H1 (cell line): ENCODE measurements at regions not wholly inside any gene's neighbourhood (a gene's known extent, or its start where the extent isn't known, plus 50 kb on each side); places are given as distances from the start of the nearest gene placed in this dataset.

ENCODE experiments used
- CTCF ChIA-PET: fragments of 300-600 bp; sonication (Branson Sonifier 250); formaldehyde crosslinking; loops from one replicate; lab custom pipeline; 2021; ENCODE audit not compliant: partially characterized antibody; lab: Charles Lee
- POLR2A ChIA-PET: fragments of 300-600 bp; sonication (Branson Sonifier 250); formaldehyde crosslinking; loops from one replicate; lab custom pipeline; 2021; ENCODE audit warnings: inconsistent platforms; ENCODE audit not compliant: partially characterized antibody; lab: Charles Lee
- DNase-seq, 2 experiments: peaks; one replicate each; pipeline versions ENCODE4 v3.0.0 to v3.0.0-alpha.2; 2010 to 2022; ENCODE audit warnings: low spot score in 2 of 2, low read depth in 1 of 2, mixed read lengths in 1 of 2
- FAIRE-seq: peaks from 2 replicates; lab custom pipeline; 2011; peaks lifted over from hg19 to GRCh38; lab: Jason Lieb, UNC
- H2AFZ ChIP-seq: 2 replicates; pipeline ENCODE4 v1.8.1; 2012; ENCODE audit warnings: low read length, inconsistent platforms
- H2AK5ac ChIP-seq: 2 replicates; pipeline ENCODE4 v1.6.1; 2013; ENCODE audit warnings: low read depth, low read length
- H2BK120ac ChIP-seq: replicated peaks from 2 replicates; pipeline ENCODE3; 2013; ENCODE audit warnings: low read depth, low read length, inconsistent platforms
- H2BK12ac ChIP-seq: 2 replicates; pipeline ENCODE4 v1.6.1; 2013; ENCODE audit warnings: low read depth, low read length
- H2BK15ac ChIP-seq: 2 replicates; pipeline ENCODE4 v1.6.1; 2013; ENCODE audit warnings: low read length
- H2BK20ac ChIP-seq: 2 replicates; pipeline ENCODE4 v1.6.1; 2013; ENCODE audit warnings: low read length
- H2BK5ac ChIP-seq: 2 replicates; pipeline ENCODE4 v1.6.1; 2013; ENCODE audit warnings: low read depth, low read length
- H3K14ac ChIP-seq: 2 replicates; pipeline ENCODE4 v1.6.1; 2013; ENCODE audit warnings: inconsistent platforms; ENCODE audit not compliant: insufficient read length
- H3K18ac ChIP-seq: 2 replicates; pipeline ENCODE4 v1.6.1; 2013; ENCODE audit warnings: low read length; ENCODE audit errors: extremely low read depth
- H3K23ac ChIP-seq: 2 replicates; pipeline ENCODE4 v1.6.1; 2013; ENCODE audit warnings: inconsistent platforms; ENCODE audit not compliant: insufficient read length
- H3K23me2 ChIP-seq: 2 replicates; pipeline ENCODE4 v1.6.1; 2013; ENCODE audit warnings: low read depth, low read length
- H3K27ac ChIP-seq: 2 replicates; pipeline ENCODE4 v1.6.1; 2011; ENCODE audit warnings: low read depth, low read length, inconsistent platforms
- H3K27me3 ChIP-seq, 4 experiments: replicated peaks in 1 of 4; 1 replicate in 1 of 4; 2 replicates in 3 of 4; pipeline versions ENCODE4 v1.6.1 to v1.8.1; 2011 to 2013; ENCODE audit warnings: low read length in 3 of 4, mild to moderate bottlenecking in 3 of 4, inconsistent platforms in 2 of 4, mixed read lengths in 2 of 4, moderate library complexity in 1 of 4; ENCODE audit not compliant: control insufficient read depth in 3 of 4, insufficient read depth in 3 of 4; ENCODE audit errors: extremely low read depth in 1 of 4
- H3K36me3 ChIP-seq, 4 experiments: 2 replicates each; pipeline versions ENCODE4 v1.6.1 to v1.8.1; 2011 to 2013; ENCODE audit warnings: mild to moderate bottlenecking in 4 of 4, low read length in 3 of 4, moderate library complexity in 2 of 4, control low read depth in 1 of 4, inconsistent platforms in 1 of 4; ENCODE audit not compliant: insufficient read depth in 4 of 4, control insufficient read depth in 2 of 4
- H3K4ac ChIP-seq: replicated peaks from 2 replicates; pipeline ENCODE3; 2013; ENCODE audit warnings: low read length, low read depth, mixed read lengths, inconsistent platforms; ENCODE audit not compliant: insufficient read length
- H3K4me1 ChIP-seq, 4 experiments: replicated peaks in 1 of 4; 1 replicate in 1 of 4; 2 replicates in 3 of 4; pipeline versions ENCODE4 v1.6.1 to v1.8.1; 2011 to 2013; ENCODE audit warnings: low read length in 3 of 4, inconsistent platforms in 2 of 4, mixed read lengths in 1 of 4; ENCODE audit not compliant: insufficient read depth in 4 of 4, control insufficient read depth in 3 of 4
- H3K4me2 ChIP-seq, 2 experiments: 2 replicates each; pipeline versions ENCODE4 v1.6.1 to v1.8.1; 2011 to 2013; ENCODE audit warnings: low read depth in 2 of 2, low read length in 2 of 2, control low read depth in 1 of 2, inconsistent platforms in 1 of 2, mild to moderate bottlenecking in 1 of 2; ENCODE audit not compliant: insufficient read depth in 1 of 2
- H3K4me3 ChIP-seq, 4 experiments: fragments of 200-600, 300-600 bp in 1 of 4; sonication (generic), shearing (Covaris generic), sonication (Bioruptor Twin) in 1 of 4; 2 replicates each; pipeline versions ENCODE4 v1.5.1 to v1.8.1; 2011 to 2016; ENCODE audit warnings: low read length in 4 of 4, low read depth in 3 of 4, control low read depth in 2 of 4, inconsistent platforms in 2 of 4, mild to moderate bottlenecking in 2 of 4, mixed read lengths in 1 of 4, moderate library complexity in 1 of 4; ENCODE audit not compliant: insufficient read depth in 2 of 4; ENCODE audit errors: extremely low read depth in 1 of 4
- H3K56ac ChIP-seq: replicated peaks from 2 replicates; pipeline ENCODE3; 2013; ENCODE audit warnings: low read depth, mild to moderate bottlenecking, mixed read lengths, low read length, inconsistent platforms; ENCODE audit not compliant: insufficient read length
- H3K79me1 ChIP-seq: 2 replicates; pipeline ENCODE4 v1.6.1; 2013; ENCODE audit warnings: low read depth, low read length, control low read depth
- H3K79me2 ChIP-seq, 2 experiments: 2 replicates each; pipeline versions ENCODE4 v1.6.1 to v1.8.1; 2012 to 2013; ENCODE audit warnings: low read length in 2 of 2, mild to moderate bottlenecking in 2 of 2, inconsistent platforms in 1 of 2; ENCODE audit not compliant: insufficient read depth in 2 of 2, control insufficient read depth in 1 of 2
- H3K9ac ChIP-seq, 4 experiments: replicated peaks in 1 of 4; 1 replicate in 1 of 4; 2 replicates in 3 of 4; pipeline versions ENCODE4 v1.6.1 to v1.8.1; 2011 to 2013; ENCODE audit warnings: low read depth in 3 of 4, low read length in 3 of 4, control low read depth in 2 of 4, mild to moderate bottlenecking in 2 of 4, moderate library complexity in 2 of 4, inconsistent platforms in 1 of 4; ENCODE audit errors: extremely low read depth in 1 of 4
- H3K9me3 ChIP-seq, 2 experiments: 2 replicates each; pipeline versions ENCODE4 v1.6.1 to v1.8.1; 2012 to 2013; ENCODE audit warnings: mild to moderate bottlenecking in 2 of 2, moderate library complexity in 2 of 2, control low read depth in 1 of 2, inconsistent platforms in 1 of 2, low read depth in 1 of 2, low read length in 1 of 2, mixed read lengths in 1 of 2; ENCODE audit not compliant: insufficient read depth in 2 of 2
- H4K20me1 ChIP-seq, 2 experiments: replicated peaks in 1 of 2; 2 replicates each; pipeline versions ENCODE3 to v1.8.1; 2011 to 2013; ENCODE audit warnings: inconsistent platforms in 2 of 2, low read length in 2 of 2, mild to moderate bottlenecking in 1 of 2; ENCODE audit not compliant: insufficient read depth in 2 of 2, control insufficient read depth in 1 of 2
- H4K5ac ChIP-seq: 2 replicates; pipeline ENCODE4 v1.6.1; 2013; ENCODE audit warnings: low read length, low read depth, mixed read lengths, inconsistent platforms; ENCODE audit not compliant: insufficient read length
- H4K8ac ChIP-seq: 2 replicates; pipeline ENCODE4 v1.8.0; 2013; ENCODE audit warnings: mild to moderate bottlenecking, moderate library complexity, low read length, inconsistent platforms; ENCODE audit not compliant: insufficient read depth; ENCODE audit errors: extremely low read depth
- H4K91ac ChIP-seq: replicated peaks from 2 replicates; pipeline ENCODE3; 2013; ENCODE audit warnings: low read length, mixed read lengths, inconsistent platforms; ENCODE audit not compliant: insufficient read length
- BCL11A ChIP-seq, 2 experiments: IDR thresholded peaks; one replicate each; pipeline ENCODE4 v1.6.1; 2011; ENCODE audit warnings: low read depth in 2 of 2, low read length in 2 of 2, mild to moderate bottlenecking in 2 of 2
- BRCA1 ChIP-seq: IDR thresholded peaks from 2 replicates; pipeline ENCODE4 v1.6.1; 2012; ENCODE audit warnings: low read depth, low read length, improper control_type of control experiment
- CEBPB ChIP-seq: IDR thresholded peaks from 2 replicates; pipeline ENCODE4 v1.6.1; 2012; ENCODE audit warnings: low read depth, low read length
- GTF2F1 ChIP-seq: IDR thresholded peaks from 2 replicates; pipeline ENCODE4 v1.6.1; 2012; ENCODE audit warnings: low read depth, low read length, improper control_type of control experiment, borderline replicate concordance
- JUND ChIP-seq: IDR thresholded peaks from 2 replicates; pipeline ENCODE4 v1.6.1; 2011; ENCODE audit warnings: mild to moderate bottlenecking, improper control_type of control experiment, low read length
- POU5F1 ChIP-seq: IDR thresholded peaks from 2 replicates; pipeline ENCODE4 v1.6.1; 2011; ENCODE audit warnings: low read depth, mild to moderate bottlenecking, low read length, moderate library complexity
- WGBS, 2 experiments: shearing (Covaris generic) in 1 of 2; methylation state at CpG; one replicate each; pipeline versions ENCODE4 v1.1.6 to v1.1.7; 2013 to 2015; ENCODE audit warnings: low lambda C conversion rate in 2 of 2, mixed read lengths in 2 of 2, inconsistent platforms in 1 of 2, low coverage in 1 of 2, missing lambda C conversion rate in 1 of 2; ENCODE audit not compliant: insufficient replicate concordance in 2 of 2, insufficient coverage in 1 of 2, insufficient read length in 1 of 2; ENCODE audit errors: extremely low coverage in 1 of 2, missing lambda C conversion rate in 1 of 2; 5-methylcytosine and 5-hydroxymethylcytosine counted together
- TF ChIP-seq, protein P1 (sequence below): IDR thresholded peaks from 2 replicates; pipeline ENCODE4 v1.6.1; 2012; ENCODE audit warnings: low read length, inconsistent platforms
- TF ChIP-seq, protein P2 (sequence below): IDR thresholded peaks from 2 replicates; pipeline ENCODE4 v1.6.1; 2012; ENCODE audit warnings: inconsistent platforms
- TF ChIP-seq, protein P3 (sequence below): IDR thresholded peaks from 2 replicates; pipeline ENCODE4 v1.6.1; 2011; ENCODE audit warnings: low read length, improper control_type of control experiment

DNA sequence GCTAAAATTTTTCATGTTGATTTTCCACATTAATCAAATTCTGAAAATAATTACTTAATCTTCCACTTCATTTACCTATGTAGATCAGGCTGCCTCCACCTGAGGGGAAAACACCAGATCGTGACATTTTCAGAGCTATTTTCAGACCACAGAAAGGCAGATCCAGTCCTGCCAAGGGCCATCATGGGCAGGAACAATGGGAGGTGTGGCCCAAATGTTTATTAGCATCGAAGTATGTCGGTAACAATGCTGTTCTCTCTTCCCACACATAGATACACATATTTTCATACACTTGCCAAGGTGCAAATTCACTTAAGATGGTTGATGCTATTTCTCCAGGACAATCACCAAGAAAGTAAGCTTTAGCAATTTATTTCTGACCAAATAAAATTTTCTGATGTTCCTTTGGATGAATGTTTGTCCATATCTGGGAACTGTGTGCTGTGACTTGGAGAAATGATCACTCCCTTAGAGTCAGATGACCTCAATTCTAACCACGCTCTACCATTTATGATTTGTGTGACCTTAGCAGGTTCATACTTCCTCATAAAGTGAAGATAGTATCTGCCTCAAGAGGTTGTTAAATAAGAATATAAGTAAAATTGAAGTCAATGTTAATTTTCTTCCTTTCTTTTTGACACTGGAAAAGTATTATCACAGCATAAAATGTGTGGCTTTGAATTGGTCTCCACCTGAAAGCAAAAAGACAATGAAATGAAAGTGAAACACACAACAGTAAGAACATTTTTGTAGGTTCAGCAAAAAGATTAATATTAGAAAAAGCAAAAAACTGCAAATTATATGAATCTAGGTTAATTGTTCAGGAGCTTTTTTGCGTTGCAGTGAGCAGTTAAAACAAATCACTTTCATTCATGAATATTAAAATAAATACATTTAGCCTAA is 310.4 kb upstream of the PHF14 start:
- Histone ChIP-seq H4K5ac (no peak overlapping the region), H3K4me2 (no peak overlapping the region), H3K9me3 (no peaks in the 10 kb centered on the region), H3K56ac (no peak overlapping the region), H2BK20ac (no peak overlapping the region), H3K36me3 (no peaks in the 10 kb centered on the region), H2BK120ac (no peak overlapping the region), H4K8ac (no peak overlapping the region), H3K4ac (no peak overlapping the region), H3K27me3 (no peaks in the 10 kb centered on the region), H4K20me1 (no peaks in the 10 kb centered on the region), H2BK15ac (no peak overlapping the region), H3K9ac (no peak overlapping the region), H3K27ac (no peak overlapping the region), H3K23ac (no peak overlapping the region), H2AK5ac (no peak overlapping the region), H3K79me2 (no peaks in the 10 kb centered on the region), H4K91ac (no peak overlapping the region), H3K4me3 (no peak overlapping the region), H2BK5ac (no peak overlapping the region), H3K79me1 (no peaks in the 10 kb centered on the region), H3K18ac (no peak overlapping the region), H2BK12ac (no peak overlapping the region), H2AFZ (no peak overlapping the region), H3K23me2 (no peaks in the 10 kb centered on the region), H3K4me1 (no peaks in the 10 kb centered on the region), H3K14ac (no peak overlapping the region)
- CTCF ChIA-PET, result interaction anchor here (0.8 to 1.0 kb wide), 2 partner anchors 29 to 149 kb away, joined by 3 read pairs; no protein-coding TSS in a partner anchor
- FAIRE-seq (no peak), DNase-seq (no peak)
- POLR2A ChIA-PET, result no interaction called here
- 86% methylated on average over 5 of the region's 5 CpGs; no CpG with 5 or more reads in 1 of the 2 experiments for WGBS, 2 experiments
- no peak for TF ChIP-seq GTF2F1
- TF ChIP-seq, protein P1, sequence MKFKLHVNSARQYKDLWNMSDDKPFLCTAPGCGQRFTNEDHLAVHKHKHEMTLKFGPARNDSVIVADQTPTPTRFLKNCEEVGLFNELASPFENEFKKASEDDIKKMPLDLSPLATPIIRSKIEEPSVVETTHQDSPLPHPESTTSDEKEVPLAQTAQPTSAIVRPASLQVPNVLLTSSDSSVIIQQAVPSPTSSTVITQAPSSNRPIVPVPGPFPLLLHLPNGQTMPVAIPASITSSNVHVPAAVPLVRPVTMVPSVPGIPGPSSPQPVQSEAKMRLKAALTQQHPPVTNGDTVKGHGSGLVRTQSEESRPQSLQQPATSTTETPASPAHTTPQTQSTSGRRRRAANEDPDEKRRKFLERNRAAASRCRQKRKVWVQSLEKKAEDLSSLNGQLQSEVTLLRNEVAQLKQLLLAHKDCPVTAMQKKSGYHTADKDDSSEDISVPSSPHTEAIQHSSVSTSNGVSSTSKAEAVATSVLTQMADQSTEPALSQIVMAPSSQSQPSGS, result no peak
- TF ChIP-seq BCL11A (IDR thresholded peaks at IDR 0.05; ENCODE audit: low read depth in 2 of 2, low read length in 2 of 2), result no peak
- TF ChIP-seq, protein P2, sequence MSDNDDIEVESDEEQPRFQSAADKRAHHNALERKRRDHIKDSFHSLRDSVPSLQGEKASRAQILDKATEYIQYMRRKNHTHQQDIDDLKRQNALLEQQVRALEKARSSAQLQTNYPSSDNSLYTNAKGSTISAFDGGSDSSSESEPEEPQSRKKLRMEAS, result no peak
- TF ChIP-seq, protein P3, sequence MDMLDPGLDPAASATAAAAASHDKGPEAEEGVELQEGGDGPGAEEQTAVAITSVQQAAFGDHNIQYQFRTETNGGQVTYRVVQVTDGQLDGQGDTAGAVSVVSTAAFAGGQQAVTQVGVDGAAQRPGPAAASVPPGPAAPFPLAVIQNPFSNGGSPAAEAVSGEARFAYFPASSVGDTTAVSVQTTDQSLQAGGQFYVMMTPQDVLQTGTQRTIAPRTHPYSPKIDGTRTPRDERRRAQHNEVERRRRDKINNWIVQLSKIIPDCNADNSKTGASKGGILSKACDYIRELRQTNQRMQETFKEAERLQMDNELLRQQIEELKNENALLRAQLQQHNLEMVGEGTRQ, result no peak
- TF ChIP-seq CEBPB, result no peak
- no peak for TF ChIP-seq JUND
- no peak for TF ChIP-seq POU5F1
- no peak for TF ChIP-seq BRCA1
